OCI-M2 (cell line): ENCODE measurements at regions not wholly inside any gene's neighbourhood (a gene's known extent, or its start where the extent isn't known, plus 50 kb on each side); places are given as distances from the start of the nearest gene placed in this dataset.

Experiments used
- DNase-seq: peaks from one replicate; lab custom pipeline; 2025; ENCODE audit not compliant: unreplicated experiment; lab: John Stamatoyannopoulos, UW

- DNase-seq = no peak
These were observed 216.8 kb upstream of the SATB1 start for GRCh38 chr3:18641916-18642315.

DNA sequence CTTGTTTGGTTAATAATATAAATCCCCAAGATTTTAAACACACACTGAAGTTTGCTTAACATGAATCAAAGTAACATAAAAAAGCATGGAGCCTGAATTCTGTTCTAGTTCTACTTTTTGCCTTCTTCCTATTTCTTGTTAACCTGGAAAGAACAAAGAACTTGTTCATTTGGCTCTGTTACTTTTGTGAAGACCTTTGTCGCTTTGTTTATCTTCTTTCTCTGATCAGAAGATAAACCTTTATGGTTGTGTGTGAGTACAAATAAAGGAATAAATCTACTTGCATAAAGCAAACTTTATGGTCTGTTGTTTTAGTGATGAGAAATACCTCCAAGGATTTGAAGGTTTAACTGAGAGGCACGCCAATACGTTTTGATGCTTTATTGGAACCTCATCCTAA is 210.1 kb upstream of the SATB1 start:
- DNase-seq = no peak

DNA sequence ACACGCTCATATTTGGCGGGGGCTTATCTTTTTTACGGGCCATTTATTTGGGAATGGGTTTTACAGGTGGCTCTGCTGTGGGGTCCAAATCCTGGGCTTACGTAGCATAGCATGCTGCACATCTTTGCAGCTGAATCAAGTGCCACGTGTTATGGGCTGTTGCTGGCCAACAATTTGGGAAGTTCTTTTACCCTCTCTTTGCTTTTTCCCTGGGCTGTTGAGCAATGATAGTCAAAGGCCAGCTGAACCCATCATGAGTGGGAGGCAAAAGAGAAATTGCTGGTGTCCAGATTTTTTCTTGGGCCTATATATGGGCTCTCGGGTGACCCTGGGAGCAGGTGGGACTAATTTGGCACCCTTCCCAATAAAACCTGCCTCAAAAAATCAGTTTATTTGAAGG is 209.3 kb upstream of the SATB1 start:
- no peak for DNase-seq

DNA sequence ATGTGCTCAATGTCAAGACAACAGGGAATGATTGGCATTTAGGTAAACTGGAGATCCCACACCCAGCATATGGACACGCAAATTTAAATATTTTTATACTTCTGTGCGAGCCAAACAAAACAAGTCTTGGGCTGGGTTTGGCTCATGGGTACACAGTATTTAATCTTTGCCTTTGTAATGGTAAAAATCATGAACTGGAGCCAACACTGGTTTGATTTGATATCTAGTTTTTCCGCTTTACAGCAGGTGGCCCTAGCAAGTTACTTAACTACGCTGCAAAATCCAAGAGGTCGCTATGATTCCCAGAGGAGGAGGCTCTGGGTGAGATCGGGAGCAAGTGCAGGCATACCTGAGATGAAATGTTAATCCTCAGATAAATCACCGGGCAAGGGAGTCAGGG is 207.9 kb upstream of the SATB1 start:
- no peak for DNase-seq

- no peak for DNase-seq
These were observed 205.2 kb upstream of the SATB1 start for GRCh38 chr3:18630295-18630694.

- no peak for DNase-seq
These were observed 199.9 kb upstream of the SATB1 start for GRCh38 chr3:18625085-18625484.

- DNase-seq = no peak
These were observed 198.1 kb upstream of the SATB1 start for GRCh38 chr3:18623220-18623619.

DNA sequence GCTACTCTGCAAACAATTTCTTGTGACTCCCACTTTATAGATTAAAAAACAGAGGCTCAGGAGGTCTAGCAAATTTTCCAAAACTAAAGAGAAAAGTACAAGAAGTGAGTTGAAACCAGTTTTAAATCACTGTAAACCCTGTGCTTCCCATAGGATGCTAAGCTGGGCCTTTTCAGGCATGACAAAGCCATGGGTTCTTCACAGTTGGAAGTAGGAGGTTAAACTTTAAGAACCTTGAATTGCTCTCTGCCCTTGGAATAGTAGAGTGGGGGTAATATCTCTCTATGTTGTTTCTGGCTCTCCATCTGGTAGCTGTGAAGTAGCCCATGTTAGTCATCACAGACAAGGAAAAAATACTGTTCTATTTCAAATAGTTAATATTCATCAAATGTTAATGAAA is 193.6 kb upstream of the SATB1 start:
- DNase-seq = no peak

DNA sequence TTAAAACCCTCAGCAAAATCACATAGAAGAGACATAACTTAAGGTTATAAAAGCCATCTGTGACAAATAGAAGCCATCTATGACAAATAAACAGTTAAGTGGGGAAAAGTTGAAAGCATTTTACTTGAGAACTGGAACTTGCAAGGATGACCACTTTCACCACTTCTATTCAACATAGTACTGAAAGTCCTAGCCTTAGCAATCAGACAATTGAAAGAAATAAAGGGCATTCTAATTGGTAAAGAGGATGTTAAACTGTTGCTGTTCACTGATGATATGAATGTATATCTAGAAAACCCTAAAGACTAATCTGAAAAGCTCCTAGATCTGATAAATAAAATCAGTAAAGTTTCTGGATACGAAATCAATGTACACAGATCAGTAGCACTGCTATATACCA is 186.9 kb upstream of the SATB1 start:
- no peak for DNase-seq

DNA sequence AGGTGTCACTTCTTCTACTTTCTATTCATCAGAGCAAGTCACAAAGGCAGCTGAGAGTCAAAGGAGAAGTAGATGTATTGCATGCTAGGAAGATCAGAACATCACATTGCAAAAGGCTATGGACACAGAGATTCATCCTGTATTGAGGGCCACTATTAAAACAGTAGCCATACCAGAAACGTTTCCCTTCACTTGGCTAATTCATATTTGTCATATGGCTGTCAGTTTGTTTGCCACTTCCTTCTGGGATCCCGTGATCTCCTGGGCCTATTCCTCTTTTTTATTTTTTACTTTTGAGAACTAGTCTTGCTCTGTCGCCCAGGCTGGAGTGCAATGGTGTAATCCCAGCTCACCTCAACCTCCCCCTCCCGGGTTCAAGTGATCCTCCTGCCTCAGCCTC is 184.0 kb upstream of the SATB1 start:
- DNase-seq = no peak

GRCh38 chr3:18597919-18598318 is 172.8 kb upstream of the SATB1 start:
- DNase-seq = no peak

- DNase-seq = no peak
These were observed 168.1 kb upstream of the SATB1 start for GRCh38 chr3:18593231-18593630.

GRCh38 chr3:18591120-18591519 is 166.0 kb upstream of the SATB1 start:
- no peak for DNase-seq

- no peak for DNase-seq
These were observed 160.9 kb upstream of the SATB1 start for GRCh38 chr3:18586076-18586475.

GRCh38 chr3:18585004-18585968 is 160.1 kb upstream of the SATB1 start:
- no peak for DNase-seq

DNA sequence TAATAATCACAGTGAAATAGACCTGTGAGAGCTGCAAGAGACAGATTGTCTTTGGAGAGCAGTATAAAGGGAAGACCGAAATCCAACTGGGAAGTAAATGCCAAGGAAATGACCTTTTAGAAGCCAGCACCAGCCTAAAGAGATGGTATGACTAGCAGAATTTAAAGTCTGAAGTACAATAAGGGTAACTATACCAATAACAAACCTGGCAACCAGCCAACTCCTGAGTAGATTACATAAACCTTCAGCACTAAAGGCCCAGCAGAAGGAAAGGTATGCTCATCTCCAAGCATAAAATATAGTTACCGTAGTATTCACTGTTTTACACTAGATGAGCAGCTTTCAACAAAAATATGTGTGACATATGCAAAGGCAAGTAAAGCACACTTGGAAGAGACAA is 155.1 kb upstream of the SATB1 start:
- no peak for DNase-seq

GRCh38 chr3:18579661-18580060 is 154.5 kb upstream of the SATB1 start:
- DNase-seq = no peak

GRCh38 chr3:18575573-18575972 is 150.4 kb upstream of the SATB1 start:
- DNase-seq = no peak

DNA sequence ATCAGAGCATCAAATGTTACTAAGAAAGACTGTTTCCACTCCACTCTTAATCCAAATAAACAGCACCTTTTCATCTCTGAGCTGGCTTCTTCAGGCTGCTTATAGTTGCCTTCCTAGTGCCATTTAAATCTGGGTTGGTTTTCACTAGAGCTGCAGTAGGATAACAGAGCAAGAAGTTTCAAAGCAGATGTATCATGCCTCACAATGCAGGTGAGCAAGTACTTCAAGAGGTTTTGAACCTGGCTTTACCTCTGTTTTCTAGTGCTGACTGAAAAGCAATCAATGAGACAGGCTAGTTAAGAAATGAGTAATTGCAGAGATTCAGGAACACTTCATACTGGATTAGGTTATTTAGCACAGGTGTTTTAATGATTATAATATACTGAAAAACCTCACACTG is 147.7 kb upstream of the SATB1 start:
- DNase-seq = no peak

GRCh38 chr3:18567293-18567692 is 142.2 kb upstream of the SATB1 start:
- DNase-seq = no peak

DNA sequence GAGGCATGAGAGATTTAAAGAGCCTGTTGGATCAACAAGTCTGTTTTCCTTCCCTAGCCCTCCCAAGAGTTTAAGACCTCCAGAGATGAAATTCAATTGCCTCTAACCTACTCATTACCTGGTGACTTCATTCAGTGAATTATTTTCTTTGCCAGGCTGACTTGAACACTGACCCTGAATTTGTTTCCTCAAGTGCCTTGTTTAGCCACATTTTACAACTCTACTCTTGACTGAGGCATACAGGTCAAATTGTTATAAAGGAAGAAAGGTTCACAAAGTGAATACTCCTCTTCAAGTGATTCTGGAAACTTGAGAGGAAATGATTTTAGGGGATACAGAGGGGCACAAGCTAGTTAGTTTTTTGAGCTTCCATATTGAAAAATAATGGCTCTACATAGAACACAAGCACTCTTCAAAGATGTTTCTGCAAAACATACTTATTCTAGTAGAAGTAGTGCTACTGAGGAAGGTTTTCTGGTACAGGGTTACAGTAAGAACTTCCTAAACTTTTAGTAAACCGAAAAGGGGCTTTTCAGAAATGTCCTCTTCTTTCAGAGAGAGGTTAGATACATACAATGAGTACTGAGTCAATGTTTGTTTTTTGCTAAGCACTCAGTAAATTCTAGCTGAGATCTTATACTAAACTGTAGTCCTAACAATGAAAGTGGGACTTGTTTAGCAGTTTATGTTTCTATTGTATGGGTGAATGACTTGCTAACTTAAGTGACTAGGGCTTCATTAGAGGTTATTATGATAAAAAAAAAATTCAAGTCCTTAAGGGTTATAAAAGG is 137.4 kb upstream of the SATB1 start:
- no peak for DNase-seq

DNA sequence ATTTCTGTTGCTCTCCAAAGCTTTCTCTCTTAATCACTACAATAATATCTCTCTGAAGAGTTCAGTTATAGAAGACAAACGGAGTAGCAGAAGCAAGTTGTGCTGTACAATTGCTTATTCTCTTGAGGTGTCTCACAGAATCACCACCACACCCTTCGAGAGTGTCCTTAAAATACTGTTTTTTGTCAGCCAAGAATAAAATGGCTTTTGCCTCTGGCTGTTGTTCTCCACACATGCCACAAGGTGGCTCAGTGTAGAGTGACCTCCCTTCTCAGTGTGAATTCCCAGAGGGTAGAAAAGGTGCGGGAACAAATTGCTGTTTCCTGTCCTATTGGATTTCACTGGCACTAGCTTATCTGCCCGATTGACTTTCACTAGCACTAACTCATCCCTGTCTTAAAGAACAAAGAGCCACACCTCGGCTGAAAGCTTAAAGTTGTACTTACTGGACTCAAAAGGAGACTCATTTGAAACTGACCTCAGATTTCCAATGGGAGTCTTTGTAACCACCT is 134.2 kb upstream of the SATB1 start:
- DNase-seq = no peak
